H1 (cell line): ENCODE measurements at regions not wholly inside any gene's neighbourhood (a gene's known extent, or its start where the extent isn't known, plus 50 kb on each side); places are given as distances from the start of the nearest gene placed in this dataset.

ENCODE experiments used
- CTCF ChIA-PET: fragments of 300-600 bp; sonication (Branson Sonifier 250); formaldehyde crosslinking; loops from one replicate; lab custom pipeline; 2021; ENCODE audit not compliant: partially characterized antibody; lab: Charles Lee
- POLR2A ChIA-PET: fragments of 300-600 bp; sonication (Branson Sonifier 250); formaldehyde crosslinking; loops from one replicate; lab custom pipeline; 2021; ENCODE audit warnings: inconsistent platforms; ENCODE audit not compliant: partially characterized antibody; lab: Charles Lee
- DNase-seq, 2 experiments: peaks; one replicate each; pipeline versions ENCODE4 v3.0.0 to v3.0.0-alpha.2; 2010 to 2022; ENCODE audit warnings: low spot score in 2 of 2, low read depth in 1 of 2, mixed read lengths in 1 of 2
- FAIRE-seq: peaks from 2 replicates; lab custom pipeline; 2011; peaks lifted over from hg19 to GRCh38; lab: Jason Lieb, UNC
- H2AFZ ChIP-seq: 2 replicates; pipeline ENCODE4 v1.8.1; 2012; ENCODE audit warnings: low read length, inconsistent platforms
- H2AK5ac ChIP-seq: 2 replicates; pipeline ENCODE4 v1.6.1; 2013; ENCODE audit warnings: low read depth, low read length
- H2BK120ac ChIP-seq: replicated peaks from 2 replicates; pipeline ENCODE3; 2013; ENCODE audit warnings: low read depth, low read length, inconsistent platforms
- H2BK12ac ChIP-seq: 2 replicates; pipeline ENCODE4 v1.6.1; 2013; ENCODE audit warnings: low read depth, low read length
- H2BK15ac ChIP-seq: 2 replicates; pipeline ENCODE4 v1.6.1; 2013; ENCODE audit warnings: low read length
- H2BK20ac ChIP-seq: 2 replicates; pipeline ENCODE4 v1.6.1; 2013; ENCODE audit warnings: low read length
- H2BK5ac ChIP-seq: 2 replicates; pipeline ENCODE4 v1.6.1; 2013; ENCODE audit warnings: low read depth, low read length
- H3K14ac ChIP-seq: 2 replicates; pipeline ENCODE4 v1.6.1; 2013; ENCODE audit warnings: inconsistent platforms; ENCODE audit not compliant: insufficient read length
- H3K18ac ChIP-seq: 2 replicates; pipeline ENCODE4 v1.6.1; 2013; ENCODE audit warnings: low read length; ENCODE audit errors: extremely low read depth
- H3K23ac ChIP-seq: 2 replicates; pipeline ENCODE4 v1.6.1; 2013; ENCODE audit warnings: inconsistent platforms; ENCODE audit not compliant: insufficient read length
- H3K23me2 ChIP-seq: 2 replicates; pipeline ENCODE4 v1.6.1; 2013; ENCODE audit warnings: low read depth, low read length
- H3K27ac ChIP-seq: 2 replicates; pipeline ENCODE4 v1.6.1; 2011; ENCODE audit warnings: low read depth, low read length, inconsistent platforms
- H3K27me3 ChIP-seq, 4 experiments: replicated peaks in 1 of 4; 1 replicate in 1 of 4; 2 replicates in 3 of 4; pipeline versions ENCODE4 v1.6.1 to v1.8.1; 2011 to 2013; ENCODE audit warnings: low read length in 3 of 4, mild to moderate bottlenecking in 3 of 4, inconsistent platforms in 2 of 4, mixed read lengths in 2 of 4, moderate library complexity in 1 of 4; ENCODE audit not compliant: control insufficient read depth in 3 of 4, insufficient read depth in 3 of 4; ENCODE audit errors: extremely low read depth in 1 of 4
- H3K36me3 ChIP-seq, 4 experiments: 2 replicates each; pipeline versions ENCODE4 v1.6.1 to v1.8.1; 2011 to 2013; ENCODE audit warnings: mild to moderate bottlenecking in 4 of 4, low read length in 3 of 4, moderate library complexity in 2 of 4, control low read depth in 1 of 4, inconsistent platforms in 1 of 4; ENCODE audit not compliant: insufficient read depth in 4 of 4, control insufficient read depth in 2 of 4
- H3K4ac ChIP-seq: replicated peaks from 2 replicates; pipeline ENCODE3; 2013; ENCODE audit warnings: low read length, low read depth, mixed read lengths, inconsistent platforms; ENCODE audit not compliant: insufficient read length
- H3K4me1 ChIP-seq, 4 experiments: replicated peaks in 1 of 4; 1 replicate in 1 of 4; 2 replicates in 3 of 4; pipeline versions ENCODE4 v1.6.1 to v1.8.1; 2011 to 2013; ENCODE audit warnings: low read length in 3 of 4, inconsistent platforms in 2 of 4, mixed read lengths in 1 of 4; ENCODE audit not compliant: insufficient read depth in 4 of 4, control insufficient read depth in 3 of 4
- H3K4me2 ChIP-seq, 2 experiments: 2 replicates each; pipeline versions ENCODE4 v1.6.1 to v1.8.1; 2011 to 2013; ENCODE audit warnings: low read depth in 2 of 2, low read length in 2 of 2, control low read depth in 1 of 2, inconsistent platforms in 1 of 2, mild to moderate bottlenecking in 1 of 2; ENCODE audit not compliant: insufficient read depth in 1 of 2
- H3K4me3 ChIP-seq, 4 experiments: fragments of 200-600, 300-600 bp in 1 of 4; sonication (generic), shearing (Covaris generic), sonication (Bioruptor Twin) in 1 of 4; 2 replicates each; pipeline versions ENCODE4 v1.5.1 to v1.8.1; 2011 to 2016; ENCODE audit warnings: low read length in 4 of 4, low read depth in 3 of 4, control low read depth in 2 of 4, inconsistent platforms in 2 of 4, mild to moderate bottlenecking in 2 of 4, mixed read lengths in 1 of 4, moderate library complexity in 1 of 4; ENCODE audit not compliant: insufficient read depth in 2 of 4; ENCODE audit errors: extremely low read depth in 1 of 4
- H3K56ac ChIP-seq: replicated peaks from 2 replicates; pipeline ENCODE3; 2013; ENCODE audit warnings: low read depth, mild to moderate bottlenecking, mixed read lengths, low read length, inconsistent platforms; ENCODE audit not compliant: insufficient read length
- H3K79me1 ChIP-seq: 2 replicates; pipeline ENCODE4 v1.6.1; 2013; ENCODE audit warnings: low read depth, low read length, control low read depth
- H3K79me2 ChIP-seq, 2 experiments: 2 replicates each; pipeline versions ENCODE4 v1.6.1 to v1.8.1; 2012 to 2013; ENCODE audit warnings: low read length in 2 of 2, mild to moderate bottlenecking in 2 of 2, inconsistent platforms in 1 of 2; ENCODE audit not compliant: insufficient read depth in 2 of 2, control insufficient read depth in 1 of 2
- H3K9ac ChIP-seq, 4 experiments: replicated peaks in 1 of 4; 1 replicate in 1 of 4; 2 replicates in 3 of 4; pipeline versions ENCODE4 v1.6.1 to v1.8.1; 2011 to 2013; ENCODE audit warnings: low read depth in 3 of 4, low read length in 3 of 4, control low read depth in 2 of 4, mild to moderate bottlenecking in 2 of 4, moderate library complexity in 2 of 4, inconsistent platforms in 1 of 4; ENCODE audit errors: extremely low read depth in 1 of 4
- H3K9me3 ChIP-seq, 2 experiments: 2 replicates each; pipeline versions ENCODE4 v1.6.1 to v1.8.1; 2012 to 2013; ENCODE audit warnings: mild to moderate bottlenecking in 2 of 2, moderate library complexity in 2 of 2, control low read depth in 1 of 2, inconsistent platforms in 1 of 2, low read depth in 1 of 2, low read length in 1 of 2, mixed read lengths in 1 of 2; ENCODE audit not compliant: insufficient read depth in 2 of 2
- H4K20me1 ChIP-seq, 2 experiments: replicated peaks in 1 of 2; 2 replicates each; pipeline versions ENCODE3 to v1.8.1; 2011 to 2013; ENCODE audit warnings: inconsistent platforms in 2 of 2, low read length in 2 of 2, mild to moderate bottlenecking in 1 of 2; ENCODE audit not compliant: insufficient read depth in 2 of 2, control insufficient read depth in 1 of 2
- H4K5ac ChIP-seq: 2 replicates; pipeline ENCODE4 v1.6.1; 2013; ENCODE audit warnings: low read length, low read depth, mixed read lengths, inconsistent platforms; ENCODE audit not compliant: insufficient read length
- H4K8ac ChIP-seq: 2 replicates; pipeline ENCODE4 v1.8.0; 2013; ENCODE audit warnings: mild to moderate bottlenecking, moderate library complexity, low read length, inconsistent platforms; ENCODE audit not compliant: insufficient read depth; ENCODE audit errors: extremely low read depth
- H4K91ac ChIP-seq: replicated peaks from 2 replicates; pipeline ENCODE3; 2013; ENCODE audit warnings: low read length, mixed read lengths, inconsistent platforms; ENCODE audit not compliant: insufficient read length
- HDAC2 ChIP-seq, 2 experiments: fragments of 300-600 bp in 1 of 2; sonication (generic) in 1 of 2; IDR thresholded peaks; 2 replicates each; pipeline ENCODE4 v1.6.1; 2011 to 2012; ENCODE audit warnings: low read depth in 2 of 2, low read length in 2 of 2, mild to moderate bottlenecking in 2 of 2, moderate library complexity in 2 of 2, borderline replicate concordance in 1 of 2, inconsistent platforms in 1 of 2
- RBBP5 ChIP-seq: IDR thresholded peaks from 2 replicates; pipeline ENCODE4 v1.7.1; 2012; ENCODE audit warnings: low read depth, mild to moderate bottlenecking, inconsistent platforms, low read length, moderate library complexity, borderline replicate concordance
- WGBS, 2 experiments: shearing (Covaris generic) in 1 of 2; methylation state at CpG; one replicate each; pipeline versions ENCODE4 v1.1.6 to v1.1.7; 2013 to 2015; ENCODE audit warnings: low lambda C conversion rate in 2 of 2, mixed read lengths in 2 of 2, inconsistent platforms in 1 of 2, low coverage in 1 of 2, missing lambda C conversion rate in 1 of 2; ENCODE audit not compliant: insufficient replicate concordance in 2 of 2, insufficient coverage in 1 of 2, insufficient read length in 1 of 2; ENCODE audit errors: extremely low coverage in 1 of 2, missing lambda C conversion rate in 1 of 2; 5-methylcytosine and 5-hydroxymethylcytosine counted together

GRCh38 chr3:79906106-79906505 is 138.3 kb upstream of the ROBO1 start (continued):
- TF ChIP-seq RBBP5: no peak

DNA sequence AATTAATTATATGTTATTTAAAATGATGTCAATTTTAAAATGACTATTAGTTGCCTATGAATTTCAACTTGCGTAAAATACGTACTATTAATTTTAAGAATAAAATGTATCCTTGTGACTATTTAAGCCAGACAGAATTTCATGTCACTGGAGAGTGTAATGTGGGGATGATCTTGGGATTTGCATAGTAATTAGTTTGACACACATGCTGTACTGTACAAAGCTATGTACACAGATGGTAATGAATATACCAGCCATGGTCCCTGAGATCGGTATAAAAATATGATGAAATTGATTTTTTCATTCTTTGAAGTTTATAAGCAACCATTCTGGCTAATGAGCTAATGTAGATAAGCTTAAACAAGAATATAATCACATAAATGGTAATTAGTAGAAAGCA is 134.4 kb upstream of the ROBO1 start:
- POLR2A ChIA-PET: no interaction called here
- CTCF ChIA-PET: no interaction called here
- H3K27ac ChIP-seq: no peak overlapping the region
- H4K8ac ChIP-seq: no peak overlapping the region
- H3K23me2 ChIP-seq: no peaks in the 10 kb centered on the region
- H3K18ac ChIP-seq: no peak overlapping the region
- DNase-seq: no peak
- H3K4me2 ChIP-seq: no peak overlapping the region
- no peak for TF ChIP-seq HDAC2 (IDR thresholded peaks at IDR 0.05; ENCODE audit: borderline replicate concordance in 1 of 2, low read depth in 2 of 2, low read length in 2 of 2)
- H2BK15ac ChIP-seq: no peak overlapping the region
- no peaks in the 10 kb centered on the region for H3K9me3 ChIP-seq
- no peak overlapping the region for H4K5ac ChIP-seq
- H2AK5ac ChIP-seq: no peak overlapping the region
- no peak overlapping the region for H2AFZ ChIP-seq
- H2BK120ac ChIP-seq: no peak overlapping the region
- H3K4me3 ChIP-seq: no peak overlapping the region
- H4K20me1 ChIP-seq: no peaks in the 10 kb centered on the region
- H3K23ac ChIP-seq: no peak overlapping the region
- H3K36me3 ChIP-seq: no peaks in the 10 kb centered on the region
- H3K79me2 ChIP-seq: no peaks in the 10 kb centered on the region
- WGBS, 2 experiments: 97% methylated on average over 3 of the region's 3 CpGs; no CpG with 5 or more reads in 1 of the 2 experiments
- no peak overlapping the region for H4K91ac ChIP-seq
- H3K56ac ChIP-seq: no peak overlapping the region
- H3K4ac ChIP-seq: no peak overlapping the region
- no peak for FAIRE-seq
- no peak overlapping the region for H2BK5ac ChIP-seq
- no peaks in the 10 kb centered on the region for H3K27me3 ChIP-seq
- H3K9ac ChIP-seq: no peak overlapping the region
- no peak overlapping the region for H2BK12ac ChIP-seq
- no peak overlapping the region for H3K14ac ChIP-seq
- H2BK20ac ChIP-seq: no peak overlapping the region
- H3K4me1 ChIP-seq: no peaks in the 10 kb centered on the region
- H3K79me1 ChIP-seq: no peaks in the 10 kb centered on the region
